GM10248 (cell line): ENCODE measurements at regions not wholly inside any gene's neighbourhood (a gene's known extent, or its start where the extent isn't known, plus 50 kb on each side); places are given as distances from the start of the nearest gene placed in this dataset.

Source experiments
- CTCF ChIA-PET: fragments of 300-600 bp; sonication (Branson Sonifier 250); formaldehyde crosslinking; extraction: SDS; loops from one replicate; lab custom pipeline; 2021; ENCODE audit warnings: antibody characterized with exemption; lab: Yijun Ruan, JAX
- POLR2A ChIA-PET: fragments of 350-650 bp; sonication (Branson Sonifier 250); formaldehyde crosslinking; extraction: SDS; loops from one replicate; lab custom pipeline; 2020; ENCODE audit warnings: antibody characterized with exemption; lab: Yijun Ruan, JAX
- DNase-seq: peaks from one replicate; pipeline ENCODE4 v3.0.0; 2012; ENCODE audit errors: extremely low spot score
- CTCF ChIP-seq: IDR thresholded peaks from 2 replicates; pipeline ENCODE4 v1.5.1; 2012; ENCODE audit warnings: mild to moderate bottlenecking, low read depth; ENCODE audit errors: extremely low read depth, missing control alignments, control extremely low read depth

GRCh38 chr22:47270463-47271135 lies 508.1 kb downstream of the TBC1D22A start:
- no peak for DNase-seq
- ChIA-PET CTCF (no interaction called here), POLR2A (no interaction called here)
- no peak for TF ChIP-seq CTCF

- no peak for TF ChIP-seq CTCF
- POLR2A ChIA-PET: no interaction called here
- CTCF ChIA-PET: interaction anchor here (1.0 kb wide), 1 partner anchor 14 kb away, joined by 3 read pairs; no protein-coding TSS in a partner anchor
- DNase-seq: no peak
Measured at GRCh38 chr22:47269516-47270088, 507.2 kb downstream of the TBC1D22A start.

GRCh38 chr22:47267513-47268282 lies 505.2 kb downstream of the TBC1D22A start:
- DNase-seq: no peak
- ChIA-PET POLR2A (no interaction called here), CTCF (no interaction called here)
- no peak for TF ChIP-seq CTCF

GRCh38 chr22:47266329-47266728 lies 503.9 kb downstream of the TBC1D22A start:
- POLR2A ChIA-PET: no interaction called here
- CTCF ChIA-PET: no interaction called here

GRCh38 chr22:47260551-47260950 lies 498.1 kb downstream of the TBC1D22A start:
- ChIA-PET CTCF (no interaction called here), POLR2A (no interaction called here)
- TF ChIP-seq CTCF: no peak
- DNase-seq: no peak

More at GRCh38 chr22:47266329-47266728, 503.9 kb downstream of the TBC1D22A start:
- no peak for TF ChIP-seq CTCF
- no peak for DNase-seq

GRCh38 chr22:47259990-47260389 lies 497.5 kb downstream of the TBC1D22A start:
- DNase-seq: no peak
- ChIA-PET CTCF (no interaction called here), POLR2A (no interaction called here)

More at GRCh38 chr22:47259990-47260389, 497.5 kb downstream of the TBC1D22A start:
- TF ChIP-seq CTCF: no peak
